LNCAP (cell line): ENCODE measurements at regions not wholly inside any gene's neighbourhood (a gene's known extent, or its start where the extent isn't known, plus 50 kb on each side); places are given as distances from the start of the nearest gene placed in this dataset.

Source experiments
- CTCF ChIP-seq: fragments of 450-650 bp; IDR thresholded peaks from 2 replicates; pipeline ENCODE4 v1.5.1; 2017; ENCODE audit warnings: mild to moderate bottlenecking

- no peak for TF ChIP-seq CTCF
Measured at GRCh38 chr9:117526674-117527073, 111.8 kb upstream of the ASTN2 start.

- no peak for TF ChIP-seq CTCF
Measured at GRCh38 chr9:117523531-117524153, 108.8 kb upstream of the ASTN2 start.

- TF ChIP-seq CTCF: no peak
Measured at GRCh38 chr9:117521293-117521692, 106.4 kb upstream of the ASTN2 start.

- TF ChIP-seq CTCF: no peak
Measured at GRCh38 chr9:117516676-117517632, 102.1 kb upstream of the ASTN2 start.

- no peak for TF ChIP-seq CTCF
Measured at GRCh38 chr9:117511852-117512481, 97.1 kb upstream of the ASTN2 start.

GRCh38 chr9:117496307-117496706, 81.5 kb upstream of the ASTN2 start:
- TF ChIP-seq CTCF: no peak

GRCh38 chr9:117494401-117495090, 79.7 kb upstream of the ASTN2 start:
- TF ChIP-seq CTCF: no peak
